ENCODE measurements at regions not wholly inside any gene's neighbourhood (a gene's known extent, or its start where the extent isn't known, plus 50 kb on each side); places are given as distances from the start of the nearest gene placed in this dataset.
"Not testable (repeated sequence)": the region's sequence is repeated elsewhere in the genome, so short reads cannot be mapped to it uniquely, and the experiment has no call there.

DNA sequence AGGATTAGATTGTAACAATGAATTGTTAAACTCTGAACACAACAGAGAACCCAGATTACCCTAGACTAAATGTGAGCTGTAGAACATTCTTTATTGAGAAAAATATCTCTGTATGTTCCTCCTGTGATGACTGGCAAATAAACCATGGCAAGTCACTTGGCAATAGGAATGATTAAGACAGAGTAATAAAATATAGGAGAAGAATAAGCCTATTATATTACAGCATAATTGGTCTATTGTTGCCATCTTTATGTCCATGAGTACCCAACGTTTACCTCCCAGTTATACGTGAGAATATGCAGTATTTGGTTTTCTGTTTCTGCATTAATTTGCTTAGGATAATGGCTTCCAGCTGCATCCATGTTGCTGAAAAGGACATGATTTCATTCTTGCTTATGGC, 211.2 kb upstream of the AVPR1A start:
- 96% methylated on average over 2 of the region's 2 CpGs for WGBS
- TF ChIP-seq POLR2AphosphoS5 (IDR thresholded peaks at IDR 0.05): no peak
- TF ChIP-seq EP300 (IDR thresholded peaks at IDR 0.05): no peak
- no peak for TF ChIP-seq CTCF (IDR thresholded peaks at IDR 0.05)
- intact Hi-C loops (cut with DNase I): no loop called here
- Histone ChIP-seq H3K4me1 (no peaks in the 10 kb centered on the region), H3K4me3 (no peak overlapping the region), H3K27me3 (no peaks in the 10 kb centered on the region), H3K36me3 (no peaks in the 10 kb centered on the region), H3K9me3 (peaks cover 0 to 12% (median under 1%) of the 10 kb centered on the region in 4 donors), H3K27ac (replicated peaks in 1 of 4) (no peak overlapping the region)
- no peak for DNase-seq (ENCODE audit: extremely low spot score)

DNA sequence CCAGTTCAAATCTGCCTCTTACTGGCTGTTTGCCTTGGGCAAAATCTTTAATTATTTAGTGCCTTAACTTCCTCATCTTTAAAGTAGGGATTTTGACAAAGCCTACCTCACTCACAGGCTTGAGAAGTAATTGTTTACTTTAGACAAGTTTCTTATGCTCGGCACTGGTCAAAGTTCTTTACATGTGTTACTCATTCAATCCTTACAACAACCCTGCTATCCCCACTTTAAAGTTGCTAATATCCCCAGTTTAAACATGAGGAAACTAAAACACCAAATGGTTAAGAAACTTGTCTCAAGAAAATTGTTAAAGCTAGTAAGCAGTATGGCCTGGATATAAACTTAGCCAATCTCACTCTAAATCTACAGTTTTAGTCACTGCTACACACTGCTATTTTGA, 204.0 kb upstream of the AVPR1A start:
- Histone ChIP-seq H3K36me3 (no peaks in the 10 kb centered on the region), H3K9me3 (no peaks in the 10 kb centered on the region), H3K4me1 (no peaks in the 10 kb centered on the region), H3K4me3 (no peak overlapping the region), H3K27ac (replicated peaks in 1 of 4) (no peak overlapping the region), H3K27me3 (no peaks in the 10 kb centered on the region)
- DNase-seq (ENCODE audit: extremely low spot score): no peak
- intact Hi-C loops (cut with DNase I): no loop called here
- WGBS: 83% methylated on average over 1 of the region's 1 CpG
- TF ChIP-seq POLR2AphosphoS5 (IDR thresholded peaks at IDR 0.05) (no peak), POLR2A (IDR thresholded peaks at IDR 0.05; ENCODE audit: low read depth) (no peak), EP300 (IDR thresholded peaks at IDR 0.05) (no peak), CTCF (IDR thresholded peaks at IDR 0.05) (no peak)

DNA sequence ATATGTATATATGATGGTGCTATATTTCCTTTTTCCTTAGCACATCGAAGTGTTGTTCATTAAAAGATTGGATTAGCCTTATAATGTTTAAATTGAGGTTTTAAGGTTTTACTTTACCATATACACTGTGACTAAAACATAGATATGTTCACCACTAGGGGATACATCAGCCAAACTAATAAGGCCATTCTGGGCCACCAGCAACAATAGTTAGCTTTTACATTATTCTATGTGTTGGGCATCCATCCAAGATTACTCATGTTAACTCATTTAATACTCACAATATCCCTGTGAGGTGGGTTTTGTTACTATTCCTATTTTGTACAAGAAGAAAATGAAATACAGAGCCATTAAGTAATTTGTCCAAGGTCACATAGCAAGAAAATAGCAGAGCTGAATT, 202.6 kb upstream of the AVPR1A start:
- H3K36me3 ChIP-seq: no peaks in the 10 kb centered on the region
- intact Hi-C loops (cut with DNase I): no loop called here
- no peak overlapping the region for H3K4me3 ChIP-seq
- H3K9me3 ChIP-seq: no peaks in the 10 kb centered on the region
- 85% methylated on average over 1 of the region's 1 CpG for WGBS
- H3K4me1 ChIP-seq: peaks cover 0 to 4% (median 0%) of the 10 kb centered on the region in 4 donors
- no peak overlapping the region for H3K27ac ChIP-seq (replicated peaks in 1 of 4)
- DNase-seq (ENCODE audit: extremely low spot score): no peak
- no peak for TF ChIP-seq EP300 (IDR thresholded peaks at IDR 0.05)
- TF ChIP-seq POLR2A (IDR thresholded peaks at IDR 0.05; ENCODE audit: low read depth): no peak
- no peak for TF ChIP-seq POLR2AphosphoS5 (IDR thresholded peaks at IDR 0.05)
- TF ChIP-seq CTCF (IDR thresholded peaks at IDR 0.05): no peak
- no peaks in the 10 kb centered on the region for H3K27me3 ChIP-seq

GRCh38 chr12:63351370-63351769, 200.4 kb upstream of the AVPR1A start:
- Histone ChIP-seq H3K27ac (replicated peaks in 1 of 4) (no peak overlapping the region), H3K27me3 (no peaks in the 10 kb centered on the region), H3K36me3 (no peaks in the 10 kb centered on the region), H3K4me3 (no peak overlapping the region), H3K9me3 (no peaks in the 10 kb centered on the region), H3K4me1 (peaks cover 0 to 4% (median 0%) of the 10 kb centered on the region in 4 donors)
- TF ChIP-seq EP300 (IDR thresholded peaks at IDR 0.05): no peak
- no peak for TF ChIP-seq POLR2A (IDR thresholded peaks at IDR 0.05; ENCODE audit: low read depth)
- no peak for TF ChIP-seq POLR2AphosphoS5 (IDR thresholded peaks at IDR 0.05)
- no peak for TF ChIP-seq CTCF (IDR thresholded peaks at IDR 0.05)
- intact Hi-C loops (cut with DNase I): no loop called here
- DNase-seq (ENCODE audit: extremely low spot score): no peak
- 82% methylated on average over 3 of the region's 3 CpGs for WGBS

GRCh38 chr12:63348556-63348955, 197.6 kb upstream of the AVPR1A start:
- DNase-seq (ENCODE audit: extremely low spot score): no peak
- Histone ChIP-seq H3K36me3 (no peaks in the 10 kb centered on the region), H3K27ac (replicated peaks in 1 of 4) (no peak overlapping the region), H3K27me3 (no peaks in the 10 kb centered on the region), H3K9me3 (no peaks in the 10 kb centered on the region), H3K4me3 (no peak overlapping the region), H3K4me1 (peaks cover 0 to 4% (median 0%) of the 10 kb centered on the region in 4 donors)
- WGBS: 91% methylated on average over 3 of the region's 3 CpGs
- intact Hi-C loops (cut with DNase I): no loop called here
- no peak for TF ChIP-seq EP300 (IDR thresholded peaks at IDR 0.05)
- no peak for TF ChIP-seq POLR2A (IDR thresholded peaks at IDR 0.05; ENCODE audit: low read depth)
- TF ChIP-seq POLR2AphosphoS5 (IDR thresholded peaks at IDR 0.05): no peak
- TF ChIP-seq CTCF (IDR thresholded peaks at IDR 0.05): no peak

- H3K9me3 ChIP-seq; H3K4me3 ChIP-seq; intact Hi-C loops (cut with DNase I); H3K36me3 ChIP-seq; H3K4me1 ChIP-seq; DNase-seq (ENCODE audit: extremely low spot score); H3K27ac ChIP-seq (replicated peaks in 1 of 4); H3K27me3 ChIP-seq: not testable (repeated sequence)
- WGBS: 43% methylated on average over 4 of the region's 4 CpGs
These were observed 186.2 kb upstream of the AVPR1A start for GRCh38 chr12:63337158-63337557.
